A549 (cell line): ENCODE measurements at regions not wholly inside any gene's neighbourhood (a gene's known extent, or its start where the extent isn't known, plus 50 kb on each side); places are given as distances from the start of the nearest gene placed in this dataset.

Experiments
- BHLHE40 ChIP-seq: IDR thresholded peaks from 2 replicates; pipeline ENCODE4 v1.6.1; 2012; ENCODE audit warnings: low read depth, low read length, inconsistent platforms
- JUN ChIP-seq, 2 experiments: fragments of >200 bp; sonication (Bioruptor Twin); formaldehyde crosslinking; IDR thresholded peaks; 2 replicates in 1 of 2; 3 replicates in 1 of 2; pipeline ENCODE4 v1.6.1; 2016 to 2017
- MAZ ChIP-seq: fragments of 150-350 bp; IDR thresholded peaks from 2 replicates; pipeline ENCODE4 v1.6.1; 2014; ENCODE audit warnings: antibody characterized with exemption, low read depth, low read length, borderline replicate concordance
- ZC3H11A ChIP-seq: fragments of 450-650 bp; IDR thresholded peaks from 2 replicates; pipeline ENCODE4 v1.6.1; 2014; ENCODE audit warnings: antibody characterized with exemption, mild to moderate bottlenecking
- TF ChIP-seq, protein P1 (sequence below): fragments of >200 bp; sonication (Bioruptor Twin); formaldehyde crosslinking; IDR thresholded peaks from 3 replicates; pipeline ENCODE4 v1.5.1; 2016

DNA sequence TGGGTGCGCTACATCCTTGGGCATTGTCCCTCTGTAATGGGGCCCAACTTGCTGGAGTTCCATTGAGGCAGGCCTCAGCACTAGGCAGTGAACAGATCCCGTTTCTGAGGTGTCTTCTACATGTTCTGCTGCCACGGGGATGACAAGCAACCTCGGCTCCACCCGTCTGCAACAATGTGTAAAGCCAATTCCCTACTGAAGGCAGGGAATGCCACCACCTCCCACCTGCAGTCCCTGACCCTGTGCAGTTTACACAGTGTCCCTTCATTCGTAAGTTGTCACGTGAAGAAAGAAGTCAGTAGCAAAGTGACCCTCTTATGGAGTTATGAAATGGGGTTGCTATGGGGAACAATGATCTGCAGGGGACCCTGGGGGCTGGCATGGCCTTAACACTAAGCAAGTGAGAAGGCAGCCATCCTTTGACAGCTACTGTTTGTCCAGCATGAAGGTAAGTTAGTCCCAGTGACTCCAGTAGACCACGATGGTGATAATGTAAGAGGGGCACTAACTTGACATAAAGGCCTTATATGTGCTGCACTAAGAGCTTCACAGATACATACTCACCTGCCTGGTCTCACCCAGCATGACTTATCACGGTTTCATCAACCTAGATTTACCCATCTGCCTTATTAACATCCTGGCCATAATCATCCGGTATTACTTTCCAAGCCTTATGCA is 130.6 kb upstream of the ZSWIM2 start:
- TF ChIP-seq, protein P1, sequence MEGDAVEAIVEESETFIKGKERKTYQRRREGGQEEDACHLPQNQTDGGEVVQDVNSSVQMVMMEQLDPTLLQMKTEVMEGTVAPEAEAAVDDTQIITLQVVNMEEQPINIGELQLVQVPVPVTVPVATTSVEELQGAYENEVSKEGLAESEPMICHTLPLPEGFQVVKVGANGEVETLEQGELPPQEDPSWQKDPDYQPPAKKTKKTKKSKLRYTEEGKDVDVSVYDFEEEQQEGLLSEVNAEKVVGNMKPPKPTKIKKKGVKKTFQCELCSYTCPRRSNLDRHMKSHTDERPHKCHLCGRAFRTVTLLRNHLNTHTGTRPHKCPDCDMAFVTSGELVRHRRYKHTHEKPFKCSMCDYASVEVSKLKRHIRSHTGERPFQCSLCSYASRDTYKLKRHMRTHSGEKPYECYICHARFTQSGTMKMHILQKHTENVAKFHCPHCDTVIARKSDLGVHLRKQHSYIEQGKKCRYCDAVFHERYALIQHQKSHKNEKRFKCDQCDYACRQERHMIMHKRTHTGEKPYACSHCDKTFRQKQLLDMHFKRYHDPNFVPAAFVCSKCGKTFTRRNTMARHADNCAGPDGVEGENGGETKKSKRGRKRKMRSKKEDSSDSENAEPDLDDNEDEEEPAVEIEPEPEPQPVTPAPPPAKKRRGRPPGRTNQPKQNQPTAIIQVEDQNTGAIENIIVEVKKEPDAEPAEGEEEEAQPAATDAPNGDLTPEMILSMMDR: no peak
- TF ChIP-seq BHLHE40 (no peak), JUN (IDR thresholded peaks at IDR 0.05) (no peak), MAZ (no peak), ZC3H11A (no peak)
